RCC 7860 (cell line): ENCODE measurements at regions not wholly inside any gene's neighbourhood (a gene's known extent, or its start where the extent isn't known, plus 50 kb on each side); places are given as distances from the start of the nearest gene placed in this dataset.

Experiments used
- DNase-seq: peaks from one replicate; pipeline ENCODE4 v3.0.0-alpha.2; 2015; ENCODE audit warnings: low spot score
- FAIRE-seq: peaks from 2 replicates; lab custom pipeline; 2012; peaks lifted over from hg19 to GRCh38; lab: Jason Lieb, UNC

DNA sequence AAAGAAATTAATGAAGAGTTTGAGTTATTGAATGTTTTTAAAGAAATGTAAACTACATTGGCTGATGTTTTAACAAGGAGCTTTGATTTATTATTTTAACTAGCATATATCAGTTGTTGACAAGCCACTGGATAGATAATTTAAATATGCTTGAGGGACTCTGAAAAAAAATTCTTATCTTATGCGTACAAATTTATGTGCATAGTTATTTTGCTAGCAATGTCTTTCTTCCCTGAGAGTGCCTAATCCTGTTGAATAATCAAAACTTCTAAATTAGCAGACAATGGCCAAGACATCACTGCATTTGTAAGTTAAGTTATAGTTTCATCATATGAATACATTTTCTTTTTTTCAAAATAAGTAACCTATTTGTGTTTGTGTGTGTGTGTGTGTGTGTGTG lies 342.3 kb downstream of the MED10 start:
- DNase-seq (no peak), FAIRE-seq (no peak)

DNA sequence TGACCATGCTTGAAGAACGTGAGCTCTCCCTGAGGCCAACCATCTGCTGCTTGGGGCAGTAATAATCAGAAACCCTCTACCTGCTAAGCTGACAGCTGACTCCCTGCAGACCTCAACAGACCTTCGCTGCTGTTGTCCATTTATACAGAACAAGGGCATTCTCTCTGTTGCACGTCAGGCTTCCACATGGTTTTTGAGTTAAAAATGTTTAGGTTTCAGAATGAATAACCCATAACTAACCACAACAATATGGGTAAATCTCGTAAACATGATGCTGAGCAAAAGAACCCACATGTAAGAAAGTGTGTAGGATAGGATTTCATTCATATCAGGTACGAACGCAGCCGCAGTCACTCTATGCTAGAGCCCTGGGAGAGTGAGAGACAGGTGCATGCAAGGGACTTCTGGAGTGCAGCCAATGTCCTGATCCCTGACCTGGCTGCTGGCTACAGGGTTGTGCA lies 348.5 kb downstream of the MED10 start:
- DNase-seq = no peak
- FAIRE-seq = no peak

DNA sequence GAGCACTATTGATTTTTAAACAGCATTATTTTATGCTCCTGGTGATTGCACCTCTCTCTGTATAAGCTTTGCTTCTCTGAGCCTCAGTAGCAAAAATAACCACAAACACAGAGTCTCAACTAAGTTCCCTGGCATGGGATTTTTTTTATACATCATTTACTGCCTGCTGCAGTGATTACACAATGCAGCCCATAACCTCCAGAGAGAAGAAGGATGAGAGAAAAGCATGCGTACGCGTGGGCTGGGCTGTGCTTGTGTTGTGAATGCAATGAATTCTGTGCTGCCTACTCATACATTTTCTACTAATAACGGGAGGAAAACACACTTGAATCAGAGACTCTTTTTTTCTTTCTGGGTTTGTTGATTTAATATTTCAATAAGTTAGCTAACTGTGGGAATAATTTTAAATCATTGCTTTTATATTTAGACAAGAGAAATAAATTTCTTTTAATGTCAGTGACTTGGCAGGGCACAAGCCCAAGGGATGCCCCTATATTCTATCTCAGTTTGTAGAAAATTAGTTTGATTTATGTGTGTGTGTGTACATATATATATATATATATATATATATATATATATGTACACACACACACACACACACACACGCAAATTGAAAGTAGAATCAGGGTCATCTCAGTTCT lies 351.5 kb downstream of the MED10 start:
- no peak for DNase-seq
- no peak for FAIRE-seq

DNA sequence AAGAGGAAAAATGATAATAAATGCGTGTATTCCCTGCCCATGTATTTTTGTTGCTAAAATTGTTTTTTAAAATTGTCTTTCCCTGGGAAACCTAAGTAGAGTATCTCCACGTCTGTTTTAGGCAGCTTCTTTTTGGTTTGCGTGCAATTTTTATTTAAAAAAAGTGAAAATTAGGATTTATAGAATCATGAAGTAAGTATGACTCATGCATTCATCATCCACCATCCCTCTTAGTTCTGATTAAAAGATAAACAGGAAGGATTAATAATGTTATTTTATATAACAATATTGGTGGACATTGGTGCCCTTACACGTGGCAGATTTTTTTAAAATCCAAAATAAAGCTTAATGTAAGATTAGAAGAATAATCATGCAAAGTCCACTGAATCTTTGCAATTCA lies 358.7 kb downstream of the MED10 start:
- no peak for DNase-seq
- no peak for FAIRE-seq

DNA sequence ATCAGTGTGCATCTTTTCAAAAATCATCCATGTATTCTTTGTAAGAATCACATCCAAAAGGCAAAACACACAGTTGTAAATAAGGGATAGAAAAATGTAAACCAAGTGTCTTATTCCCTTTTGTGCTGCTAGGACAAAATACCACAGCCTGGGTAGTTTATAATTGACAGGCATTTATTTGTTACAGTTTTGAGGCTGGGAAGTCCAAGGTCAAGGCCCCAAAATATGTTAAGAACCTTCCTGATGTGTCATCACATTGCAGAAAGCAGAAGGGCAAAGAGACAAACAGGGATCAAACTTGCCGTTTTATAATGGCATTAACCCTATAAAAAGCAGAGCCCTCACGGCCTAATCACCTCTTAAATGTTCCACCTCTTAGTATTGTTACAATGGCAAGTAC lies 364.8 kb downstream of the MED10 start:
- FAIRE-seq (no peak), DNase-seq (no peak)

DNA sequence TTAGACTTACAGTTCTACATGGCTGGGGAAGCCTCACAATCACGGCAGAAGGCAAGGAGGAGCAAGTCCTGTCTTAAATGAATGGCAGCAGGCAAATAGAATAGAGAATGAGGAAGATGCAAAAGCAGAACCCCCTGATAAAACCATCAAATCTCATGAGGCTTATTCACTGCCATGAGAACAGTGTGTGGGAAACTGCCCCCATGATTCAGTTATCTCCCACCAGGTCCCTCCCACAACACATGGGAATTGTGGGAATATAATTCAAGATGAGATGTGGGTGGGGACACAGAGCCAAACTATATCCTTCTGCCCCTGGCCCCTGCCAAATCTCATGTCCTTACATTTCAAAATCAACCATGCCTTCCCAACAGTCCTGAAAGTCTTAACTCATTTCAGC lies 367.1 kb downstream of the MED10 start:
- FAIRE-seq (no peak), DNase-seq (no peak)

DNA sequence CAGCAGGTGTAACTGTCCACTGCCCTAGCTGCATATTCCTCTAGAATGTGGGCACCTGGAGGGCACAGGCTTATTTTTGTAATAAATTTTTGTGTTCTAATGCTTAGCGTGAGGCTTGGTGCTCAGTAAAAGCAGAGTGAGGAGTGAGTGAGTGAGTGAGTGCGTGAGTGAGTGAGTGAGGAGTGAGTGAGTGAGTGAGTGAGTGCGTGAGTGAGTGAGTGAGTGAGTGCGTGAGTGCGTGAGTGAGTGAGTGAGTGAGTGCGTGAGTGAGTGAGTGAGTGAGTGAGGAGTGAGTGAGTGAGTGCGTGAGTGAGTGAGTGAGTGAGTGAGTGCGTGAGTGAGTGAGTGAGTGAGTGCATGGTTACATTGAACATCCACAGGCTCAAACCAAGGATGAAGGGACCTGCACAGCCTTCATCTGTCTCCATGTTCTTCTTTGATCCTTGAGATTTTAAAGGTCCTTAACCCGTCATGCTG lies 371.5 kb downstream of the MED10 start:
- FAIRE-seq = no peak
- no peak for DNase-seq

DNA sequence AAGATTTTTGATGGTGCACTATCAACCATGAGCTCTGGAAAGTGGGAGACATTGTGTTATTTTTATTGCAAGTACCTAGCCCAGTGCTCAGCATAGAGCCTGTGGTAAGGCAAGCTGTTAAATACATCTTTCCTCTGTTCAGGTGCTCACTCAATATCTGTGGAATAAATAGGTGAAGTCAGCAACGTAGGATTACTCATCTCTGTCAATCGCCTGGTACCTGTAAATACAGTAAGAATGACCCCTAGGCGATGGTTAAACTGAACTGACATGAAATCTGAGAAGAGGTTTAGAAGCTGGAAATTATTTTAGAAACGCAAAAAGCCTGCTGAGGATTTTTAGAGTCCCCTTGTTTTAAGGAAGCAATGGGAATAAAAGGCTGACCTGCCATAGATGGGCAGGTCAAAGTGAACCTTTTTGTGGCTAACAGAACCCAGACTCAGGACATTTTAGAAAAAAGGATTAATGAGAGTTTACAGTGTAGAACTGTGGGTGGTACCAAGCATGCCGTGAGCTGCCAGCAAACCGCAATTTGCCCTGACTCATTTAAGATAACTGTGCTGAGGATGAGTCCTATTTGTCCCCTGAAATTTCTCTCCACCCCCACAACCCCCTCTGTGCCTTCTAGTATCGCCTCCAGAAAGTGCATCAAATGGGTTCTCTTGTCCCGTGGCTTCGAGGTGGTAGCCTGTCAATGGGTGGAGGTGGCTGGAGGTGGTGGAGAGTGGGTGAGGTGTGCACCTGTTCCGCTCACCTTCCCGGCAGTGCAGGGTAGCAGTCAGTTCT lies 375.1 kb downstream of the MED10 start:
- DNase-seq (no peak), FAIRE-seq (no peak)

DNA sequence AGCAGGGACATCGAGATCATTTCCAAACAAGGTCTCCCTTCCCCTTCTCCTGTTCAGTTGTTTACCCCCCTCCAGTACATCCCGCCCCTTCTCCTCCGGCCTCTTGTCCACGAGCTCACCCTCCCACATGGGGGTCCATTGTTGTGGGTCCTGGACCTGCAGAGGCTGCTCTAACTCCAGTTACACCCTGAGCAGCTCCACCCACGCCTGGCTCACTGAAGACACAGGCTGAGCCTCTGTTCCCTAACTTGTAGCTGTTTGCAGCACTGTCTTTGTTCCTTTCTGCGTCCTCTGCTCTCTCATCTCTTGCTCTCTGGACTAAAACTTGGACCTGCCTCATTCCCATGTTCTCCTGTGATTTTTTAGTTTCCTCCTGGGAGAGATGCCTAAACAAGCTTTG lies 377.5 kb downstream of the MED10 start:
- no peak for DNase-seq
- FAIRE-seq = no peak

DNA sequence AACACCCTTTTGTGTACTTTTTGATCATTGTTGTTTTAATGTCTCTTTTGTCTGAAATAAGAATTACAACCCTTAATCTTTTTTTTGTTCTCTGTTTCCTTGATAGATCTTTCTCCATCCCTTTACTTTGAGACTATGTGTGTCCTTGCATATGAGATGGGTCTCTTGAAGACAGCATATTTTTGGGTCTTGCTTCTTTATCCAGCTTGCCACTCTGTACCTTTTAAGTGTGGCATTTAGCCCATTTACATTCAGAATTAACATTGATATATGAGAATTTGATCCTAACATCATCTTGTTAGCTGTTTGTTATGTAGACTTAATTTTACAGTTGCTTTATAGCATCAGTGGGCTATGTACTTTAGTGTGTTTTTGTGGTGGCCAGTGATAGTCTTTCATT lies 382.5 kb downstream of the MED10 start:
- FAIRE-seq = no peak
- DNase-seq = no peak

DNA sequence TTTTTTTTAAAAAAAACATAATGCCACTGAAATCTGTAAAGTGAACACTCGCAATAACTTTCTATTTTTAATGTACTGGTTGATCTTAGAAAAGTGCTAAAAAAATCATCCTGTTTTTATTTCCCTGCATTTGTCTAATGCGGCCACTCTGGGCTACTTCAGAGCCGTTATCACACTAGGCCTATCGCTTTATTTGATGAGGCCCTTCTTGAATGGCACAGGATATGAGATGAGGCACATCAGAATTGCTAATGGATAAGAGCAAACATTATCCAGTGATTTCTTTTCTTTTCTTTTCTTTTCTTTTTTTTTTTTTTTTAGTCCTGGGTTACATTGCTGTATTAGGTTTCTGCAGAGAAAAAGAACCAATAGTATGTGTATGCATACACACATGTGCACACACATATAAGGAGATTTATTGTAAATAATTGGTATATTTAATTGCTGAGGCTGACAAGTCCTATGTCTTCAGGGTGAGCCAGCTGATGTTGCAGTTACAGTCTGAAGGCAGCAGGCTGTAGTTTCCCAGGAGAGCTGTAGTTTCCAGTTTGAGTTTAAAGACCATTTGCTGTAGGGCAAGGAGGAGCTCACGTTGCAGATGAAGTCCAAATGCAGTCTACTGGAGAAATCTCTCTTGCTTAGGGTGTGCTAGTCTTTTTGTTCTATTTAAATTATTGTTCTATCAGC lies 391.7 kb downstream of the MED10 start:
- FAIRE-seq (no peak), DNase-seq (no peak)

DNA sequence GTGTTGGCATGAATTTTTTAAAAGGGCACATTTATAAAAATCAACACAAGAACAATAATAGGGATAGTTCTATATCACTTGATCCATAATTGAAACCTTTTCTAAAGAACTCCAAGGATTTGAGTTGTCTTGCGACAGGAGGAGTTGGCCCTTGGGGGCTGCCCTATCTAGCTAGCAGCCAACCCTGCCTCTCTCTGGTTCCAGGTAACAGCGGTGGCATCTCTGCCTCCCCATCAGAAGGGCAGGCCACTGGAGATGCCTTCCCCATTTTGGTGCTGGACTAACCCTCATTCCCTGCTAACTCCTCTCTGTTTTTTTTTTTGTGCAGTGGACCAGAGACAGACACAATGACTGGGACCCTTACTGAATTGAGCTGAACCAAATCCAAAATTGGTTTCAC lies 393.0 kb downstream of the MED10 start:
- no peak for DNase-seq
- FAIRE-seq = no peak

DNA sequence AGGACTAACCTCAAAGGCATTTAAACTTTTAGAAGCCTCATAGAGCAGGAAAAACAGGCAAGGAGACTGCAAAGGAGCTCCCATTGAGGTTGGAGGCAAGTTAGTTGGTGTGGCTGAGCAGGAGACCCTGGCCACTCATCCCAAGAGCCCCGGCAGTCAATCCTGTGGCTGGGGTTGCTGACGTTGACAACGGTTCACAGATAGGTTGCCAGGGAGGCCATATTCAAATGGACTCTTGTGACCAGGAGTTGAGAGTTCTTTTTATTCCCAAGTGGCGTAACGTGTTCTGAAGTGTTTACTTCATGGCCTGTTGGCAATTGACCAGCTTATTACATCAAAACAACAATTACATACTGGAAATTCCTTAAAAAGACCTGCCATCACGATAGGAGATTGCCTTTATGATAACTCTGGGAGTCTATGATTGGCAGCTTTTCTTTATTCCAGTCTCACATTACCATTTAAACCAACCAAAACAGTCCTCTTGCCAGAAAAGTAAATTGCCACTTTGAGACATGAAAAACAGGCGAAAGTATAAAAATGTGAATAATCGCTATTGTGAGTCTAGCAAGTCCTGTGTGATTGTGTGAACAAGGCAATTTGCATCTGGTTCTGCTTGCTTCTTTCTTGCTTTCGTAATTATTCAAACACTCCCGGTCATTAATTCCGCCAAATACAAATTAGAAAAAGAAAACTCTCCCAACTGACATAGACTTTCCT lies 394.9 kb downstream of the MED10 start:
- FAIRE-seq = no peak

DNA sequence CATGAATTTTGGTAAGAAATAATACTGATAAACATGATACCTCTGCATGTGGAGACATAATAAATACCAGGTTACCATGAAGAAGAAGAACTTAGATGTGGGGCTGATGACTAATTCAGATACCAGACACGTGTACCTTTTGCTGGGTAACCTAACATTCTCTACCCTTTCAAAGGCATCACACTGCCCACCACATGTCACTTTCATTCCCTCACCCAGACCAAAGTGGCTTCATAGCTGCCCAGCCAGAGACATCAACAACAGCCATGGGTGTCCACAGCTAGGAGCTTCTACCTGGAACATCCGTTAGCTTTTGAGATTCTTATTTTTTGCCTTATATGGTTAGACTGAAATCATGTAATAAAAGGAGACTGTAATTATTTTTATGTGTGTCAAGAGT lies 396.8 kb downstream of the MED10 start:
- DNase-seq = no peak
- FAIRE-seq = no peak

More for the DNA sequence above, 394.9 kb downstream of the MED10 start:
- no peak for DNase-seq

DNA sequence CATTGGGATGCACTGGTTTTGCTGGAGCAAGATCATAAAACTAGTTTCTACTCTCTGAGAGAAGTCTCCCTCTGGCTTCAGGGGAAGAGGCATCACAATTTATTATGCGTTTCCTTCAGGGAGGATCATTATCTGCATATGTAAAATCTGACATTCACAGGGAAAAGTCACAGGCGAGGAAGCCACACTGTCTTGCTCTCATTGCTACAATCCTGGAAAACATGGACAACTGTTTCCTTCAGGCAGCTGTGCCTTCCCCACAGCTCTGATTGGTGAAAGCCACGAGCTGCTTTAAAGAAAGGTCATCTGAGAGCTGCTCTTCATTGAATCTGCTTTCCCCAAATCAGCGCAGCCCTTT lies 397.8 kb downstream of the MED10 start:
- FAIRE-seq = no peak
- no peak for DNase-seq

DNA sequence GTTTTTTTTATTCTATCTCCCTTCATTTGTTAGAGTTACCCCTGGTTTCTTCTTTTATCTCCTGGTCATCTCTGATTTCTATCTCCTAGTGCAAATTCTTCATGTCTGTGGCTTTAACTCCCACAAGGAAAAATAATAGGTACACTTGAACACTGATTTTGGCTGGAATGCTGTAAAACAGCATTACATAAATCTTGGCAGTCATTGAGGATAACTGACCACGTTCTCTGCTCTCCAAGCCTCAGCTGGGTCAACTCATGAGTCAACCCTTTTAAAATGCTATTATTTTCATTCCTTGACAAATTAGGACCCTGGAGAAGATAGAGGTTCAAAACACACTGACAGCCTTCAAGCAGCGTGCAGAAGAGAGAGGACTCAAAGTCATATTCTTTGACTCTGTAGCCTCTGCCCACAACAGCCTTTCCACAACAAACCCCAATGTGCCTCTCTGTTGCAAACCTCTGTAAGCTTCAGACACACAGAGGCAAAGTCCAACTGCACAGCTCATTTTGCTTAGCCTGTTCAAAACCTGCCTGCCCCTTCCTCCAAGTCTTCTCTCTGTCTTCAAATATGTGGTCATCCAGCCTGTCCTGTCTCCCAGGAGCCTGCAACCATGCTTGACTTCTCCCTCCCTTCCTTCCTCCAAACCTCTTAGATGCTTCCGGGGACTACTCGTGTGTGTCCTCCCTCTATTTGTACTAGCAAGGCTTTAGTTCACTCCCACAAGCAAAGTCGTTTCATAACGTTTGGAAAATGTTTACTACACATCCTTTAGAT lies 398.4 kb downstream of the MED10 start:
- FAIRE-seq (no peak), DNase-seq (no peak)

DNA sequence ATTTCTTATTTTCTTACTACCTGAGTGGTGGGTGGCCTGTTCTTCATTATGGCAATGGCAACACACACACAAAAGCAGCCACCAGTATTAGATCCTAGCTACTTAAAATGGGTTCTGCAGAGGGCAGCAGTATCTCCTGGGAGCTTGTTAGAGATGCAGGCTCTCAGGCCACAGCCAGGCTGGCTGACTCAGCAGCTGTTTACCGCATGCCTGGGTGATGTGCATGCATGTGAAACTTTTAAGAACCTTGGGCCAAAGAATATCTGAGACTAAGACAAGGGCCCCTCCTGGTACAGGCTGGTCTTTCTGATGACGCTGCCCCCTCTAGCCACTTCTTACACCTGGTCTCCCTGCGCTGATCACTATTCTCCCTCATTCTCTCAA lies 399.0 kb downstream of the MED10 start:
- no peak for FAIRE-seq
- DNase-seq = peak; percentile 23

DNA sequence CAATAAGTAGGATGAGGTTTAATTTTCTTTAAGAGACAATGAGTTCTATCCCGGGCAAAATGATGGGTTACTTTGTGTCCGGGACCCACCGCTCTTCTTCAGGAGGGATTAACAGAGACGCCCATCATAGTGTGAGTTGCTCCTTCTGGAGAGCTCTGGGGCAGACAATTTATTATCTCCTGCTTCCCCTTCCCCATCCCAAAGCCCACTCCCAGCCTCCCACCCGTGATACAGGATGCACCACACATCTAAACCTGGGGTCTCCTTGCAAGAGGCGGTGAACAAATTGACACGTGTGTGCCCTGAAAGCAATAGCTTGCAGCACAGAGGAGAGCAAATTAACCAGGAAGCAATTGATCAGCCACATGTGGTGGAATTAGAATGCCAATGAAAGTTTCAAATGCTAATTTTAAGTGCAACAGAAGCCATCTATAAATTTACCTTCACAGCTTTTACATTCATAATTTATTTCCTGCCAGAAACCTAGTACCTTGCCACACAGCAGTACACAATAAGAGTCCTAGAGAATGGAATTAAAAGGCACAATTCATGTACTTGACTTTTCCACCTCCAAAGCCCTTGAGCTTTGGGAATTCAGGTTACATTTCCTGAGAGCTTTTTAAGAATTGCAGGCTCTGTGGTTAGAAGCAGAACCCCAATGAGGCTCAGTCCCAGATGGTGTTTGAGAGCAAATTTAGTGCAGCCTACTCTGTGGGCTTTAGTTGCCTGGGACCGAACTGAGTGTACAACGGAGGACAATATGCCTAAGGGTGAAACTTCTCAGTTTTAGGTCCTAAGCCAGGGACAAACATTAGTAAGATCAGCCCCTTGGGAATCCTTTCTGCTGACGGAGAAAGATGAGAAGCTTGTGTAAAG lies 399.6 kb downstream of the MED10 start:
- no peak for FAIRE-seq

DNA sequence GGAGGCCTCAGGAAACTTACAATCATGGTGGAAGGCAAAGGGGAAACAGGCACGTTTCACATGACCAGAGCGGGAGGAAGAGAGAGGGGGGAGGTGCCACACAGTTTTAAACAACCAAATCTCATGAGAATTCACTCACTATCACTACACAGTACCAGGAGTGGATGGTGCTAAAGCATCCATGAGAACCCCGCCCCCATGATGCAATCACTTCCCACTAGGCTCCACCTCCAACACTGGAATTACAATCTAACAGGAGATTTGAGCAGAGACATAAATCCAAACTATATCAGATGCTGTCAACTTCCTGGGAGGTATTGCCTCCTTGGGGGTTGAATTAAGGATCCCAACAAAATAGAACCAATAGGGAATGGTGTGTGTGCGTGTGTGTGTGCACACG lies 407.1 kb downstream of the MED10 start:
- DNase-seq = no peak
- FAIRE-seq = no peak

More for the DNA sequence above, 399.6 kb downstream of the MED10 start:
- DNase-seq = no peak
